ENCODE measurements at regions not wholly inside any gene's neighbourhood (a gene's known extent, or its start where the extent isn't known, plus 50 kb on each side); places are given as distances from the start of the nearest gene placed in this dataset.
"Not testable (repeated sequence)": the region's sequence is repeated elsewhere in the genome, so short reads cannot be mapped to it uniquely, and the experiment has no call there.

GRCh38 chr2:129912066-129912820 is 67.2 kb upstream of the RAB6C start:
- no peak for DNase-seq (ENCODE audit: low spot score)

- DNase-seq (ENCODE audit: low spot score) = no peak
These were observed 66.4 kb upstream of the RAB6C start for GRCh38 chr2:129912871-129913694.

- DNase-seq (ENCODE audit: low spot score) = no peak
These were observed 65.6 kb upstream of the RAB6C start for GRCh38 chr2:129913695-129914495.

GRCh38 chr2:129914538-129915302 is 64.7 kb upstream of the RAB6C start:
- no peak for DNase-seq (ENCODE audit: low spot score)

- DNase-seq (ENCODE audit: low spot score) = no peak
These were observed 64.1 kb upstream of the RAB6C start for GRCh38 chr2:129915303-129915840.

- no peak for DNase-seq (ENCODE audit: low spot score)
These were observed 60.9 kb upstream of the RAB6C start for GRCh38 chr2:129918604-129919003.

- no peak for DNase-seq (ENCODE audit: low spot score)
These were observed 56.7 kb upstream of the RAB6C start for GRCh38 chr2:129922571-129923264.

- DNase-seq (ENCODE audit: low spot score) = no peak
These were observed 56.0 kb upstream of the RAB6C start for GRCh38 chr2:129923265-129924091.

- DNase-seq (ENCODE audit: low spot score) = not testable (repeated sequence)
These were observed 55.4 kb upstream of the RAB6C start for GRCh38 chr2:129924115-129924514.

- DNase-seq (ENCODE audit: low spot score) = no peak
These were observed 54.1 kb upstream of the RAB6C start for GRCh38 chr2:129925381-129925780.

GRCh38 chr2:129927696-129928095 is 51.8 kb upstream of the RAB6C start:
- DNase-seq (ENCODE audit: low spot score) = no peak

- DNase-seq (ENCODE audit: low spot score) = peak; percentile 93
These were observed 49.9 kb upstream of the RAB6C start for GRCh38 chr2:129929321-129930290.
